Inflammatory macrophage (primary cell): ENCODE measurements at regions not wholly inside any gene's neighbourhood (a gene's known extent, or its start where the extent isn't known, plus 50 kb on each side); places are given as distances from the start of the nearest gene placed in this dataset.
"Not testable (repeated sequence)": the region's sequence is repeated elsewhere in the genome, so short reads cannot be mapped to it uniquely, and the experiment has no call there.

Source experiments
- DNase-seq, 2 donors: peaks; one replicate each; pipeline ENCODE4 v3.0.0-alpha.2; 2020 to 2022

DNA sequence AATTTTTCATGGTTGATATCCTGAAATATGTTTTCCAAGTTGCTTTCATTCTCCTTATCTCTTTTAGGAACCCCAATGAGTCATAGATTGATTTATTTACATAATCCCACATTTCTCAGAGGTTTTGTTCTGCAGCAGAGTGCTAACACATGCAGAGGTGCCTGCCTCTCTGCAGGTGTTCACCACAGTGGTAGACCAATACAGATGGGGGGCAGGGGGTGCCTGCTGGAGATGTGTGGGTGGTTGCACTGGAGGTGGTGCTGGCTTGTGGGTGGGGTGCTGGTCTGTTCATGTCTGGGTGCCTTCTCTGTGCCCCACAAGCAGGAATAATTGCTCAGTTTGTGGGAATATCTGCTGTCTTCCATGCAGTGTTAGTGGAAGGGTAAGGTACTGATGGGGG, 131.1 kb downstream of the JRKL start:
- no peak for DNase-seq

DNA sequence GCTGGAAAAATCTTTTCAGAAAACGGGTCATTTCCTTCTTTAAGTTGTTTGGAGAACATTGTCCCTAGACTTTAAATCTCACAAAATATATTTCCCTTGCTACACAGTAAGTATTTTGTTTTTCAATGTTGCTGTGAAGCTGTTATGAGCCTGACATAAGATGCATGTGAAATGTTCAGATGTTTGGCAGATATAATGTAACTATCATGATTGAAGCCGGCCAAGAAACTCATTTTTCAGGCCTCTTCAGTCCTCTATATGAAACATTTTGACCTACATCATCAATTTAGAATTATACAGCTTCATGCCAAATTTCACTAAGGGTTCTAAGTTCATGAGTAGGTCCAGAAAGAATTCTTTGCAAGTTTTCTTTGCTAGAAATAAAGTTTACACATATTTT, 133.8 kb downstream of the JRKL start:
- no peak for DNase-seq

DNA sequence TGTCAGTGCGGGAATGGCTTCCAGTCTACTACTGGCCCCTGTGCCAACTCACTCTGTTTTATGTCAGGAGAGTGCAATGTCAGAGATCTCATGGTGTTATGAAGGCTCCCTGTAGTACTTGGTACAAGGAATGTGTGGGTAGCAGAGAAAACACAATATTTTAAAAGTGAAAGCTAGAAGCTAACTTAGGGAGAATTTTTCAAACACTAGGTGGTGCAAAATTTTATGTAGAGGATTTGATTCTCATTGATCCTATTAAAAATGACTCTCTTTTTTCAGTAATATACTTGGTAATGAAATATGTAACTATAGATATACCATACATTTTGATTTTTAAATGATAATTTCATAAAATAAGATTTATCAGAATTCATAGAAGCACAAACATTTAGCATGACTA, 134.7 kb downstream of the JRKL start:
- no peak for DNase-seq

DNA sequence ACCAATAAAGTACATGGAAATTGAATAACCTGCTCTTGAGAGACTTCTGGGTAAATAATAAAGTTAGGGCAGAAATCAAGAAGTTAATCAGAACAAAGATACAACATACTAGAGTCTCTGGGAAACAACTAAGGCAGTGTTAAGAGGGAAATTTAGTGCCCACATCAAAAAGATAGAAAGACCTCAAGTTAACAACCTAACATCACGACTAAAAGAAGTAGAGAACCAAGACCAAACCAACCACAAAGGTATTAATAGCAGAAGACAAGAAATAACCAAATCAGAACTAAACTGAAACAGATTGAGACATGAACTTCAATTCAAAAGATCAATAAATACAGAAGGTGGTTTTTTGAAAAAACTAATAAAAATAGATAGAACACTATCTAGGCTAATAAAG, 140.7 kb downstream of the JRKL start:
- DNase-seq: no peak

DNA sequence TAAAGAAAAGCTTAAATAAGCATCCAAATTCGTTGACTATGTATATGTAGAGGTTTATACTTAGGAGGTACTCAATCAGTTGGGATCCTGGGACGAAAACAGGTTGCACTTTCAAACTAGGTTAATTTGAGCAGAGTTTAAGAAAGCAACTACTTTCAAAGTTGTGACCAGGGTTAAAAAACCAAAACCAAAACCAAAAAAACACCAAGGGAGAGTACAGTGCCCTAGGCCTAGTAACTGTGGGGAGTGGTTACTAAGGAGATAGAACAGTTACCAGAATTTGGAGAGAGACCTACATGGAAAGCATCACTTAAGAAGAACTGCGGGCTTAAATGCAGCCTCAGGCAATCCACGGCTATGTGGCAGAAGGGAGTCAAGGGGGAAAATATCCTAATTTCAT, 148.3 kb downstream of the JRKL start:
- no peak for DNase-seq

DNA sequence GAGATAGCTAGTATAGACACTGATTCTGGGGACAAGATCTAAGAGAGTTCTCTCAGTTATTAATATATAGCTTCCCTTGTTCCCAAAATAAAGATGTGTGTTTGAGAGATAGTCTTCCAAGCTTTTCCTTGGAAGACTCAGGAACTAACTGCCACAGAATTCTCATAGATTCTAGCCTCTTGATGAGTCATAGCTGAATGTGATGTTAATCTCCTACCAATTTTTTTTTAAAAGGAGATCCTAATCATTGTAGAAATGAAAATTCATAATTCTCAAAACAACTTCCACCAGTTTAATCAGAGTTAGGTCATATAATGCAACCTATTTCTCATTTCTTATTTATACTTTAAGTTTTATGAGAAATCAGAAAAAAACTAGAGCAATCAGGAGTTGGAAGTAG, 148.8 kb downstream of the JRKL start:
- no peak for DNase-seq

DNA sequence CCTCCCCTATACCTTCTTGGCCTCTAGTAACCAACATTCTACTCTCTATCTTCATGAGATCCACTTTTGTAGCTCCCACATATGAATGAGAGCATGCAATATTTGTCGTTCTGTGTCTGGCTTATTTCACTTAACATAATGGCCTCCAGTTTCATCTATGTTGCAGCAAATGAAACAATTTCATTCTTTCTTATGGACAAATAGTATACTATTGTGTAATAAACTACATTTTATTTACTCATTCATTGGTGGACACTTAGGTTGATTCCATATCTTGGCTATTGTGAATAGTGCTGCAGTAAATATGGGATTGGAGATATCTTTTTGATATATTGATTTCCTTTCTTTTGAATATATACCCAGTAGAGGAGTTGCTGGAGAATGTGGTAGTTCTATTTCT, 151.1 kb downstream of the JRKL start:
- no peak for DNase-seq

DNA sequence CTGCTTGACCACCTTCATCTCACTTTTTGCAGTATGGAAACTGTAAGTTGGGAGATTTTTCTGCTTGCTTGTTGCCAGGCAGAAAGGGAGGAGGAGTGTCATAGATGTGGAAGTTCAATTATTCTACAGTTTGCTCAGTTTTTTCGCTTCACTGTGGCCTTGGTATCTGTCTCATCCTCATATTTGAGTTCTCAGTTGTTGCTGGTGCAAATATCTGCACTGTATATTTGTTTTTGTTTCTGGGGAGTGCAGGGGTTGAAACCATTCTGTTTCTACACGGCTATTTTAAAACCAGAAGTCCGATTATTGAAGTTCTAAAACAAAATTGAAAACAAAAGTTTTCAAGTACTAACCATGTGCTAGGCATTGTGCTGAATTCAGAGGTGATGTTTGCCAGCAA, 153.4 kb downstream of the JRKL start:
- DNase-seq: no peak

DNA sequence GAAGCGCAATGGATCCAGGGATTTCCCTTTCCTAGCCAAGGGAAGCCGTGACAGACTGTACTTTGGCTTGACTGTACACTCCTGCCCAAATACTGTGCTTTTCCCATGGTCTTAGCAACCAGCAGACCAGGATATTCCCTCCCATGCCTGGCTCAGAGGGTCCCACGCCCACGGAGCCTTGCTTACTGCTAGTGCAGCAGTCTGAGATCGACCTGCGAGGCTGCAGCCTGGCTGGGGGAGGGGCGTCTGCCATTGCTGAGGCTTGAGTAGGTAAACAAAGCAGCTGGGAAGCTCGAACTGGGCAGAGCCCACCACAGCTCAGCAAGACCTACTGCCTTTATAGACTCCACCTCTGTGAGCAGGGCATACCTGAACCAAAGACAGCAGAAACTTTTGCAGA, 155.4 kb downstream of the JRKL start:
- DNase-seq: not testable (repeated sequence)

DNA sequence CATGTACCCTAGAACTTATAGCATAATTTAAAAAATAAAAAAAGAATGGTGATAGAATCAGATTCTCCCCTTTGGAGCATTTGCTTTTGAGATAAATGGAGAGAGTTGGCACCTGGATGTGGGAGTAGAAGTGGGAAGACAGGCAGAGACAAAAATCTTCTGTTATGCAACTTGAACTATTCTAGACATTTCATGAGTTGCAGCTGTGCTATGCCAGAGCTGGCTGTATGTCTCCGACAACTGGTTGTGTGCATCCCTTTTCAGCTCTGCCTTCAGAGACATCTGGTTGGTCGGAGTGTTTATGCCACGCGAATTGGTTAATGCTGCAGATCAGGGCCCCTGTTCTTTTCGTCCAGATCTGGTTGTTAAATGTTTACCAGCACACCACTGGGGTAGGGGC, 161.3 kb downstream of the JRKL start:
- DNase-seq: no peak

DNA sequence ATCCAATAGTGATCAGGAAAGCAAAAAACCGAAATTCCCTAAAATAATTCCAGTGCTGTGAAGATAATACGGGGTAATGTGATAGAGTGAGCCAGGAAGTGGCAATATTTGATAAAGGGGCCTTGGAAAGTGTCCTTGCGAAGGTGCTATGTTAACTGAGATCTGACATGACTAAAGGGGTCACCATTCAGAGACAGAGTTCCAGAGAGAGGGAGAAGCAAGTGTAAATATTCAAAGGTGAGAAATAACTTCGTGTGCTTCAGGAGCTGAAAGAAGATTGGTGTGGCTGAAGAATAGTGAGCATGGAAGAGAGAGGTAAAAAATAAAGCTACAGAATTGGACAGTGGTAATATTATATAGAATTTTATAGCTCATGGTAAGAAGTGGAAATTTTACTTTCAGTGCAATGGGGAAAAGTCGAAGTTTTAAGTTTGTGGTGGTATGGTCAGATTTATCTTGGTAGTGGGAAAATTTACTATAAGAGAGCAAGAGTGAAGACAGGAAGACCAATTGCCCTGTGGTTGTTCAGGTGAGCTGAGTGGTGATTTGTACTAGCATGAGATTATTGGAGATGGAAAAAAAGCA, 164.5 kb downstream of the JRKL start:
- no peak for DNase-seq

DNA sequence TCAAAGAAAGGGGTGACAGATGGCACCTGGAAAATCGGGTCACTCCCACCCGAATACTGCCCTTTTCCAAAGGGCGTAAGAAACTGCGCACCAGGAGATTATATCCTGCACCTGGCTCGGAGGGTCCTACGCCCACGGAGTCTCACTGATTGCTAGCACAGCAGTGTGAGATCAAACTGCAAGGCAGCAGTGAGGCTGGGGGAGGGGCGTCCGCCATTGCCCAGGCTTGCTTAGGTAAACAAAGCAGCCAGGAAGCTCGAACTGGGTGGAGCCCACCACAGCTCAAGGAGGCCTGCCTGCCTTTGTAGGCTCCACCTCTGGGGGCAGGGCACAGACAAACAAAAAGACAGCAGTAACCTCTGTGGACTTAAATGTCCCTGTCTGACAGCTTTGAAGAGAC, 166.0 kb downstream of the JRKL start:
- DNase-seq: not testable (repeated sequence)

DNA sequence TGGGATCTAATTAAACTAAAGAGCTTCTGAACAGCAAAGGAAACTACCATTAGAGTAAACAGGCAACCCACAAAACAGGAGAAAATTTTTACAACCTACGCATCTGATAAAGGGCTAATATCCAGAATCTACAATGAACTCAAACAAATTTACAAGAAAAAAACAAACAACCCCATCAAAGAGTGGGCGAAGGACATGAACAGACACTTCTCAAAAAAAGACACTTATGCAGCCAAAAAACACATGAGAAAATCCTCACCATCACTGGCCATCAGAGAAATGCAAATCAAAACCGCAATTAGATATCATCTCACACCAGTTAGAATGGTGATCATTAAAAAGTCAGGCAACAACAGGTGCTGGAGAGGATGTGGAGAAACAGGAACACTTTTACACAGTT, 170.9 kb downstream of the JRKL start:
- DNase-seq: not testable (repeated sequence)

DNA sequence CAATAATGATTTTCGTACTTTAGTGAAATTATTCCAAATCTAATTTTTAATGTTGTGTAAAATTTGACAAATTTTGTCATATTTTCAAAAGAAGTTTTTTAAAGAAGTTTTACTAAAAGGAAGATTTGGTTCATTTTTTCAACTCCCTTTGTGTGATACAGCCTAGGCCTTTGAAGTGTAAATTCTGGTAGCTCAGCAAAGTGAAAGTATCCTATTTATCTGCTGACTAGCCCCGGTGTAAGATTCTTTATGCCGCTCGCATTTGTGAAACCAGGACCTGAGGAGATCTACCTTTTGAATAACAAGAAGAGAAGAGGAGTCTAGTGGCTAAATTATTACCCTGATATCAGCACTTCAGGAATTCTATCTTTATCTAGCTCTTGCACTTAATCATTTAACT, 177.4 kb downstream of the JRKL start:
- DNase-seq: no peak

DNA sequence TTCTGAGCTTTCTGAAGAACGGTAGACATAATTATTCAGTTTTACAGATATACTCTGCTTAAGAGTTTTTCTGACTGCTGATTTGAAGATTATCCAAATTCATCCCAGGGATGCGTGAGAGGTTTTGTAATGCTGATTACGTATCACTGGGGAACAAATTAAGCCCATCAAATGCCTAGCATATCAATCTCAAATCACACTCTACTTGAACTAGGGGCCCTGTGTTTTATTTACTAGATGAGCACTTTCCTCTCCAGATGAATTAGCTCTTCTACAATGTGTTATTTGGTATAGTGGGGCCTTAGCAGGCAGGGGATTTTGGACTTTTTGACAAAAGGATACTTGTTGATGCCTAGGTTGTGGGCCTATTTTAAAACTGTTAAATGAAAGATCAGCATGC, 177.9 kb downstream of the JRKL start:
- DNase-seq: no peak

DNA sequence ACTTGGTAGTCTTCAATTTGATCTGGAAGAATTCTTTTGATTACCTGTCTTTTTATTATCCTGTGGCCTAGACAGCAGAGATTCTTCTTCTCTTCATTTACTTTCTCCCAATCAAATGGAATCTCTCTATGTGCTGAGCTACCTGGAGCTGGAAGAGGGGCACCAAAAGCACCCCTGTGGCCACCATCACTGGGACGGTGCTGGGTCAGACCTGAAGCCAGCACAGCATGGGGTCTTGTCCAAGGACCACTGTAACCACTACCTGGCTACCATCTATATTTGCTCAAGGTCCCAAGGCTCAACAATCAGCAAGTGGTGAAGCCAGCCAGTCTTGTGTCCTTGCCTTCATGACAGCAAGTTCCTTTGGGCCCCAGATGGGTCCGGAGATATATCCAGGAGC, 186.6 kb downstream of the JRKL start:
- DNase-seq: no peak

DNA sequence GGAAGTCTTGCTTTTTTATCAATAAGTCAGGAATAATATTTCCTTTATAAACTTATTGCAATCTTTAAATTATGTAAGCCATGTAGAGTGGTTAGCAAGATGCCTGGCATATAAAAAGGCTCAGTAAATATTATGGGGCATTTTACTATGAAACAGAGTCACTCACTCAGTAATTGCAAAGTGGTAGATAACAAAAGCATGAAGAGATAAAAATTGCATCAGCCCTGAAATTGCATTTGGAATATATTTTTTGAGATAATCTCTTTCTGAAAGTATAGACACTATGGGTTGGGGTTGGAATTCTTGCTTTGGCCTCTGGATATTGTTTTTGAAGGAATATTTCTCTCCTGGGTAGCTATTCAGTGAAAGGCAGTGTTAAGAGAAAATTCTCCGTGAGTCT, 188.6 kb downstream of the JRKL start:
- no peak for DNase-seq

DNA sequence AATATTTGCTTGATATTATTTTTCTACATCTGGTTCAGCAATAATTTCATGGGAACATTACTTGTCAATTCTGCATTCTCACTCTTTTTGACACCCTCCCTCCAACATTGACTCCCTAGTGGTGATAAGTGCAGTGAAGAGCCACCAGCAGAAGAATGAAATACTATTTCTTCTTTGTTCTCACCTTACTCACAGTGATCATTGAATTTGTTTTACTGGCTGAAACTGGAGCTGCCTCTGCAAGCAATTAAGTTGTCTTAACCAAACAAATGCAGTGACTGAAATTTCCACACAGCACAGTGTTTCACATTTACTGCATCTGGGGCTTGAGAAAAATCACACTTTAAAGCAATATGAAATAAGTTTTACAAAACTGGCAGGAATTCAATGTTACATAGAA, 189.8 kb downstream of the JRKL start:
- DNase-seq: no peak

DNA sequence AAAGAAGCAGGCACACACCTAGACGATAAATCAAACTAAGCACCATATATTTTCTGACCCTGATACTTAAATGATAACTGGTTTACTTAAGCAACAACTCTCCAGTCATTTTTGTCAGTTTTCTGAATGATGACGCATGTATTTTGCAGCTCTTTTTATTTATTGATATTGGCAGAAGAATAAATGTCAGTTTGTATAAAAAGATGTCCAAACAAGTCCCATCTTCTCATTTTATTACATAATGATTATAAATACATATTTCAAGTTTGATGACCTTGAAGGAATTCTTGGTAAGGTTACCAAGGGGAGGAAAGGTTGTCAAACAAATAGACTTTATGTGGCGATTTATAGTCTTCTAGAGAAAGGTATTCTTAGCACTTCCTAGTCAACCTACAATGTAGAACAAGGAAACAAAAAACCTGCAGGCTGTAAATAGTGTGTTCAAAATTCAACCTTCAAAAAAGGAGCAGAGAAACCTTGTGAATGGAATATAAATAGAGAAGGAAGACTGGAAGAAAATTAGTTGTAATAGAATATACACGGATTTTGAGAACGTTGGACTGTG, 190.7 kb downstream of the JRKL start:
- no peak for DNase-seq

DNA sequence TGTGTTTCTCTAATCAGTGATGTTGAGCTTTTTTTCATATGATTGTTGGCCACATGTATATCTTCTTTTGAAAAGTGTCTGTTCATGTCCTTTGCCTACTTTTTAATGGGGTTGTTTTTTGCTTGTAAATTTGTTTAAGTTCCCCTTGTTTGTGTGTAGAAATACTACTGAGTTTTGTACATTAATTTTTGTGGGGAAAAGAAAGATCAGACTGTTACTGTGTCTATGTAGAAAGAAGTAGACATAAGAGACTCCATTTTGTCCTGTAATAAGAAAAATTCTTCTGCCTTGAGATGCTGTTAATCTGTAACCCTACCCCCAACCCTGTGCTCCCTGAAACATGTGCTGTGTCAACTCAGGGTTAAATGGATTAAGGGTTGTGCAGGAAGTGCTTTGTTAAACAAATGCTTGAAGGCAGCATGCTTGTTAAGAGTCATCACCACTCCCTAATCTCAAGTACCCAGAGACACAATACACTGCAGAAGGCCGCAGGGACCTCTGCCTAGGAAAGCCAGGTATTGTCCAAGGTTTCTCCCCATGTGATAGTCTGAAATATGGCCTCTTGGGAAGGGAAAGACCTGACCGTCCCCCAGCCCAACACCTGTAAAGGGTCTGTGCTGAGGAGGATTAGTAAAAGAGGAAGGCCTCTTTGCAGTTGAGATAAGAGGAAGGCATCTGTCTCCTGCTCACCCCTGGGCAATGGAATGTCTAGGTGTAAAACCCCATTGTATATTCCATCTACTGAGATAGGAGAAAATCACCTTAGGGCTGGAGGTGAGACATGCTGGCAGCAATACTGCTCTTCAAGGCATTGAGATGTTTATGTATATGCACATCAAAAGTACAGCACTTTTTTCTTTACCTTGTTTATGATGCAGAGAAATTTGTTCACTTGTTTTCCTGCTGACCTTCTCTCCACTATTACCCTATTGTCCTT, 196.4 kb downstream of the JRKL start:
- not testable (repeated sequence) for DNase-seq

DNA sequence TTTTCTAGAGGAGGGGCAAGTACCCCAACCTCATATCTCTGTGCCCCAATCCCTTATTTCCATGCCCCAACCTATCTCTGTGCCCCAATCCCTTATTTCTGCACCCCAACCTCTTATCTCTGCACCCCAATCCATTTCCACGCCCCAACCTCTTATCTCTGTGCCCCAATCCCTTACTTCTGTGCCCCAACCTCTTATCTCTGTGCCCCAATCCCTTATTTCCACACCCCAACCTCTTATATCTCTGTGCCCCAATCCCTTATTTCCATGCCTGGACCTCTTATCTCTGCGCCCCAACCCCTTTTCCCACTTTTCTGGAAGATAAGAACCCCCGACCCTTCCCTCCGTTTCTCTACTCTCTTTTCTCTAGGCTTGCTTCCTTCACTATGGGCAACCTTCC, 199.0 kb downstream of the JRKL start:
- not testable (repeated sequence) for DNase-seq

DNA sequence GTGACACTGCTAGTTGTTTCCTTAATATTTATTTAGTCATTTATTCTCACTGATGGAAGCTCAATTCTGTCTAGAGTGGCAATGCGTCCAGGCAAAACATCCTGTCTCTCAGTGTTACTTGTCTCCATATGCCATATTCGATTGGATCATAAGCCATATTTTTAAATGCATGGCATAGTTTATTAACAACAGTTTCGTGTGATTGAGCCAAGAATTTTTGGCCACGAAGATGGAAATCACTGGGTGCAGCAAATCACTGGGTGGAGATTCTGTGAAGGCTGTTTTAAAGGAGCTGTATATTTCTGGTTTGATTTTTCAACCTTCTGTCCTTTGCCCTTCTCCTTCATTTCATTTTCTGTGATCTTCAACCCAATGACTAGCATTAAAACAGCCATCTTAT, 205.2 kb downstream of the JRKL start:
- DNase-seq: no peak

DNA sequence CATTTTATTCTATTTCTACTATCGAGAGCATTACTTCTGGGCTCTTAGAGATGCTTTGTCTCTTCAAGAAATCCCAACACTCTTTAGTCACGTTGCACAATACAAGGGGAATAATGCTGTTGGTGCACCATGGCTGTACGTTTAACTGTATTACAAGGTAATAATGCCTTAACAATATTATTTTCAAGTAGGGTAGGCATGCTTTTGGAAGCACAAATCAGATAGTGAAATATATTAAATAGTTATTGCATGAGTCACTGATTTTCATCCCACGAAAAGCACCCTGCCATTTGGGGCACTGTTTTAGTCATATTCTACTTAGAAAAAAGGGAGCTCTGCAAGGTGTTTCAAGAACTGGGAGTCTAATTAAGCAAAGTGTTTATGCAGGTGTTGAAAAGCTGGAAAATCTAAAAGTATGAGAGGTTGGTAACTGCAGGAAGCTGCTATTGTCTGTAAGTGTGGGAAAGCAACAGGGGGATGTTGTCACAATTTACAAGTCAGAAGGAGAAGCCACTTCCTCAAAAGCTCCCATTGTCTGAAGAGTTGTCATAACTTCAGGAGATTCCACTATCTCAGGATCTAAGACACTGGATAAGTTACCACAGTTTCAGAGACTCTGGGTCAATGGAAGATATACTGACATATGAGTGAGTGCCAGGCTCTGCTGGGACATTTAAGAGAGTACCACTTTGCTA, 218.2 kb downstream of the JRKL start:
- DNase-seq: no peak

DNA sequence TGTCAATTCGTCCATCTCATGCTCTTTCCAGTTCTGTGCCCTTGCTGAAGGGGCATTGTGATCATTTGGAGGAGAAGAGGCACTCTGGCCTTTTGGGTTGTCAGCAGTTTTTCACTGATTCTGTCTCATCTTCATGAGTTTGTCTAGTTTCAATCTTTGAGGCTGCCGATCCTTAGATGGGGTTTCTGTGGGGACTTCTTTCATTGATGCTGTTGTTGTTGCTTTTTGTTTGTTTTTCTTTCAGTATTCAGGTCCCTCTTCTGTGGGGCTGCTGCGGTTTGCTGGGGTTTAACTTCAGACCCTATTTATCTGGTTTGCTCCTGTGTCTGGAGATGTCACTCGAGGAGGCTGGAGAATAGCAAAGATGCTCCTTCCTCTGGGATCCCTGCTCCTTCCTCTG, 224.3 kb downstream of the JRKL start:
- no peak for DNase-seq
